ENCODE measurements at regions not wholly inside any gene's neighbourhood (a gene's known extent, or its start where the extent isn't known, plus 50 kb on each side); places are given as distances from the start of the nearest gene placed in this dataset.

DNA sequence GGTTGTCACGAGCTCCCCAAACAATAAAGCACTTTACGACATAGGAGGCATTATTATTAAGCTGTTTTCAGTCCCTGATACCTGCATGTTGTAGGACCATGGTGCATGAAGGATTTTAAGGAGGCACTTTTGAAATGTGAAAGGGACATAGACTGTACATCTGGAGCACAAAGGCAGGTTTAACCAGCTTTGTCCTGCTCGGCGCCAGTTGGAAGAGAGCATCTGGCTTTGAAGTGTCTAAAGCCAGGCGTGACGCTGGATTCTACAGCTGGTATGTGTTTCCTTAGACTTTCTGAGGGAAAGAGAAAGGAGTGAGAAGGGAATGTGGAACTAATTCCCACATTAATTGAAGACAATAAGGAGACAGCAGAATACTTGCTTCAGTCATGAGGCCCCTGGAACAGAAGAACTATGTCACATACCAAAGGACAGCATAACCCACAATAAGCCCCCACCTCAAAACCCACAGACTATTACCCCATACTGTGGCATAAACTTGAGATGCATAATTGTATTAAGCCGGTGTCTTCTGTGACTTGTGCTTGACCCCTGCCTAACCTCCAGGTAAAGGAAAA is 381.0 kb upstream of the MEX3C start:
- Histone ChIP-seq H2BK120ac (ENCODE audit: low read depth, low read length) (no peak overlapping the region), H3K4ac (ENCODE audit: low read length) (no peak overlapping the region), H3K36me3 (replicated peaks in 1 of 2; ENCODE audit: control insufficient read depth in 2 of 2, insufficient read depth in 2 of 2, low read length in 2 of 2) (no peaks in the 10 kb centered on the region), H3K14ac (ENCODE audit: low read length) (no peak overlapping the region), H3K9ac (ENCODE audit: low read depth, low read length, poor library complexity) (no peak overlapping the region), H3K27ac (replicated peaks; ENCODE audit: low read length) (no peak overlapping the region), H3K27me3 (ENCODE audit: control insufficient read depth in 3 of 3, insufficient read depth in 3 of 3, low read depth in 1 of 3, low read length in 3 of 3) (no peaks in the 10 kb centered on the region), H3K4me3 (ENCODE audit: low read length in 2 of 2) (no peak overlapping the region), H4K8ac (ENCODE audit: low read depth, low read length) (no peak overlapping the region), H3K4me2 (ENCODE audit: insufficient read depth, low read length, poor library complexity, severe bottlenecking) (no peak overlapping the region), H3K9me3 (replicated peaks in 1 of 2; ENCODE audit: control insufficient read depth in 2 of 2, insufficient read depth in 1 of 2, low read depth in 1 of 2, low read length in 2 of 2) (peaks cover 0 to 4% of the 10 kb centered on the region in 2 donors), H3K79me1 (ENCODE audit: low read depth, low read length) (no peaks in the 10 kb centered on the region), H2BK12ac (ENCODE audit: low read length) (no peak overlapping the region), H4K91ac (ENCODE audit: low read depth, low read length, poor library complexity) (no peak overlapping the region), H2BK15ac (ENCODE audit: low read length) (no peak overlapping the region), H2AK5ac (ENCODE audit: low read depth, low read length) (no peak overlapping the region), H2BK5ac (ENCODE audit: low read length) (no peak overlapping the region), H3K23ac (ENCODE audit: low read depth, low read length, poor library complexity) (no peak overlapping the region), H3K18ac (ENCODE audit: low read length) (no peak overlapping the region), H2AFZ (ENCODE audit: low read length) (no peak overlapping the region), H3K4me1 (ENCODE audit: control insufficient read depth in 2 of 2, insufficient read depth in 1 of 2, low read depth in 1 of 2, low read length in 2 of 2) (peaks cover 0 to 8% of the 10 kb centered on the region in 2 donors)
- no peak for DNase-seq (ENCODE audit: low spot score)
- no CpG with 5 or more reads among the region's 7 CpGs for WGBS, 2 donors (ENCODE audit: extremely low coverage in 2 of 2, insufficient read length in 2 of 2, insufficient replicate concordance in 1 of 2)

DNA sequence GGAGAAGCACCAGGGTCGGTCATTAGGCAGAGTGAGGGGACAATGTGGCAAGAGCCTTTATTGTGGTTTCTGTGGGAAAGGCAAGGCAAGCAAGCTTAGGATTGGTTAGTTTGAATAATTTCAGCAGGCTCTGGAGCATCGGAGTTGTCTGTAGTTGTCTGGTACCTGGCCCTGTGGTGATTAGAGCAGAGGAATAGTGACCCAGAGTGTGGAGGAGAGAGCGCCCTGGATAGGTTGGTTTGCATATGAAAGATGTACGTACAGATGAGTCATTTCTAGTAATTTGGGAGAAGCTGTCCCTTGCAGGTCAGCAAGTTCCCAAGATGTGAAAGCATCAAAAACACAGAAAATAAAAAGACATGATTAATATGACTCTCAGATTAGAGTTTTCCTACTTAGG is 383.1 kb upstream of the MEX3C start:
- no peaks in the 10 kb centered on the region for H3K79me1 ChIP-seq (ENCODE audit: low read depth, low read length)
- H3K4me2 ChIP-seq (ENCODE audit: insufficient read depth, low read length, poor library complexity, severe bottlenecking): no peak overlapping the region
- no peak overlapping the region for H3K23ac ChIP-seq (ENCODE audit: low read depth, low read length, poor library complexity)
- WGBS, 2 donors (ENCODE audit: extremely low coverage in 2 of 2, insufficient read length in 2 of 2, insufficient replicate concordance in 1 of 2): no CpG with 5 or more reads among the region's 4 CpGs
- no peak for DNase-seq (ENCODE audit: low spot score)
- H2BK12ac ChIP-seq (ENCODE audit: low read length): no peak overlapping the region
- H2BK120ac ChIP-seq (ENCODE audit: low read depth, low read length): no peak overlapping the region
- H3K36me3 ChIP-seq (replicated peaks in 1 of 2; ENCODE audit: control insufficient read depth in 2 of 2, insufficient read depth in 2 of 2, low read length in 2 of 2): no peaks in the 10 kb centered on the region
- no peak overlapping the region for H4K8ac ChIP-seq (ENCODE audit: low read depth, low read length)
- no peak overlapping the region for H2BK5ac ChIP-seq (ENCODE audit: low read length)
- no peak overlapping the region for H3K18ac ChIP-seq (ENCODE audit: low read length)
- H3K4me1 ChIP-seq (ENCODE audit: control insufficient read depth in 2 of 2, insufficient read depth in 1 of 2, low read depth in 1 of 2, low read length in 2 of 2): peaks cover 0 to 8% of the 10 kb centered on the region in 2 donors
- H3K4me3 ChIP-seq (ENCODE audit: low read length in 2 of 2): no peak overlapping the region
- H2AFZ ChIP-seq (ENCODE audit: low read length): no peak overlapping the region
- no peak overlapping the region for H2AK5ac ChIP-seq (ENCODE audit: low read depth, low read length)
- H3K14ac ChIP-seq (ENCODE audit: low read length): no peak overlapping the region
- H3K9me3 ChIP-seq (replicated peaks in 1 of 2; ENCODE audit: control insufficient read depth in 2 of 2, insufficient read depth in 1 of 2, low read depth in 1 of 2, low read length in 2 of 2): peaks cover 0 to 4% of the 10 kb centered on the region in 2 donors
- no peak overlapping the region for H2BK15ac ChIP-seq (ENCODE audit: low read length)
- no peaks in the 10 kb centered on the region for H3K27me3 ChIP-seq (ENCODE audit: control insufficient read depth in 3 of 3, insufficient read depth in 3 of 3, low read depth in 1 of 3, low read length in 3 of 3)
- H3K4ac ChIP-seq (ENCODE audit: low read length): no peak overlapping the region
- no peak overlapping the region for H3K27ac ChIP-seq (replicated peaks; ENCODE audit: low read length)
- no peak overlapping the region for H4K91ac ChIP-seq (ENCODE audit: low read depth, low read length, poor library complexity)
- H3K9ac ChIP-seq (ENCODE audit: low read depth, low read length, poor library complexity): no peak overlapping the region

DNA sequence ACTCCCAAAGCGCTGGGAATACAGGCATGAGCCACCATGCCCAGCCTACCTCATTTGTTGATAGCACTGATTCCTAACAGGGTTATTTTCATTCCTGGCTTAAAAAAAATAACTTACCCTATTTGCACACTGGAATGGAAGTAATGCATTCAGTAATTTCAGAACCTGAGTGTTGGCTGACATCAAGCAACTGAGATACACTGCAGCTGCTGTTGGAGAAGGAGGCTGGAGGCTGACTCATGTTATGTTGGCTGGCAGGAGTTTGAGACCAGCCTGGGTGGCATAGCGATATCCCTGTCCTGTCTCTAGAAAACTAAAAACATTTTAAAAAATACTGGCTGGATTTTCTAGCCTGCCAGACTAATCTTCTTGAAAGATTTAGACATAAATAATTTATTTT is 385.1 kb upstream of the MEX3C start:
- Histone ChIP-seq H3K4ac (ENCODE audit: low read length) (no peak overlapping the region), H3K4me1 (ENCODE audit: control insufficient read depth in 2 of 2, insufficient read depth in 1 of 2, low read depth in 1 of 2, low read length in 2 of 2) (peaks cover 0 to 5% of the 10 kb centered on the region in 2 donors), H3K23ac (ENCODE audit: low read depth, low read length, poor library complexity) (no peak overlapping the region), H3K14ac (ENCODE audit: low read length) (no peak overlapping the region), H3K27ac (replicated peaks; ENCODE audit: low read length) (no peak overlapping the region), H3K36me3 (replicated peaks in 1 of 2; ENCODE audit: control insufficient read depth in 2 of 2, insufficient read depth in 2 of 2, low read length in 2 of 2) (no peaks in the 10 kb centered on the region), H2BK5ac (ENCODE audit: low read length) (no peak overlapping the region), H4K91ac (ENCODE audit: low read depth, low read length, poor library complexity) (no peak overlapping the region), H3K27me3 (ENCODE audit: control insufficient read depth in 3 of 3, insufficient read depth in 3 of 3, low read depth in 1 of 3, low read length in 3 of 3) (no peaks in the 10 kb centered on the region), H3K4me3 (ENCODE audit: low read length in 2 of 2) (no peak overlapping the region), H3K79me1 (ENCODE audit: low read depth, low read length) (no peaks in the 10 kb centered on the region), H4K8ac (ENCODE audit: low read depth, low read length) (no peak overlapping the region), H3K18ac (ENCODE audit: low read length) (no peak overlapping the region), H2BK12ac (ENCODE audit: low read length) (no peak overlapping the region), H3K9me3 (replicated peaks in 1 of 2; ENCODE audit: control insufficient read depth in 2 of 2, insufficient read depth in 1 of 2, low read depth in 1 of 2, low read length in 2 of 2) (peaks cover 0 to 4% of the 10 kb centered on the region in 2 donors), H2AFZ (ENCODE audit: low read length) (no peak overlapping the region), H2BK120ac (ENCODE audit: low read depth, low read length) (no peak overlapping the region), H3K9ac (ENCODE audit: low read depth, low read length, poor library complexity) (no peak overlapping the region), H2BK15ac (ENCODE audit: low read length) (no peak overlapping the region), H2AK5ac (ENCODE audit: low read depth, low read length) (no peak overlapping the region), H3K4me2 (ENCODE audit: insufficient read depth, low read length, poor library complexity, severe bottlenecking) (no peak overlapping the region)
- no peak for DNase-seq (ENCODE audit: low spot score)
- WGBS, 2 donors (ENCODE audit: extremely low coverage in 2 of 2, insufficient read length in 2 of 2, insufficient replicate concordance in 1 of 2): no CpG with 5 or more reads among the region's 2 CpGs

GRCh38 chr18:51588616-51589015 is 391.1 kb upstream of the MEX3C start:
- no peaks in the 10 kb centered on the region for H3K4me1 ChIP-seq (ENCODE audit: control insufficient read depth in 2 of 2, insufficient read depth in 1 of 2, low read depth in 1 of 2, low read length in 2 of 2)
- H3K9ac ChIP-seq (ENCODE audit: low read depth, low read length, poor library complexity): no peak overlapping the region
- no peaks in the 10 kb centered on the region for H3K27me3 ChIP-seq (ENCODE audit: control insufficient read depth in 3 of 3, insufficient read depth in 3 of 3, low read depth in 1 of 3, low read length in 3 of 3)
- no peaks in the 10 kb centered on the region for H3K36me3 ChIP-seq (replicated peaks in 1 of 2; ENCODE audit: control insufficient read depth in 2 of 2, insufficient read depth in 2 of 2, low read length in 2 of 2)
- no peak overlapping the region for H3K18ac ChIP-seq (ENCODE audit: low read length)
- WGBS, 2 donors (ENCODE audit: extremely low coverage in 2 of 2, insufficient read length in 2 of 2, insufficient replicate concordance in 1 of 2): no CpG with 5 or more reads among the region's 3 CpGs
- H3K9me3 ChIP-seq (replicated peaks in 1 of 2; ENCODE audit: control insufficient read depth in 2 of 2, insufficient read depth in 1 of 2, low read depth in 1 of 2, low read length in 2 of 2): no peaks in the 10 kb centered on the region
- H4K8ac ChIP-seq (ENCODE audit: low read depth, low read length): no peak overlapping the region
- no peak overlapping the region for H2AK5ac ChIP-seq (ENCODE audit: low read depth, low read length)
- no peak overlapping the region for H4K91ac ChIP-seq (ENCODE audit: low read depth, low read length, poor library complexity)
- no peak overlapping the region for H3K23ac ChIP-seq (ENCODE audit: low read depth, low read length, poor library complexity)
- H3K4ac ChIP-seq (ENCODE audit: low read length): no peak overlapping the region
- H2BK15ac ChIP-seq (ENCODE audit: low read length): no peak overlapping the region
- H3K14ac ChIP-seq (ENCODE audit: low read length): no peak overlapping the region
- H3K27ac ChIP-seq (replicated peaks; ENCODE audit: low read length): no peak overlapping the region
- no peaks in the 10 kb centered on the region for H3K79me1 ChIP-seq (ENCODE audit: low read depth, low read length)
- no peak overlapping the region for H2BK12ac ChIP-seq (ENCODE audit: low read length)
- H3K4me3 ChIP-seq (ENCODE audit: low read length in 2 of 2): no peak overlapping the region
- DNase-seq (ENCODE audit: low spot score): no peak
- no peak overlapping the region for H2AFZ ChIP-seq (ENCODE audit: low read length)
- H3K4me2 ChIP-seq (ENCODE audit: insufficient read depth, low read length, poor library complexity, severe bottlenecking): no peak overlapping the region
- no peak overlapping the region for H2BK120ac ChIP-seq (ENCODE audit: low read depth, low read length)
- H2BK5ac ChIP-seq (ENCODE audit: low read length): no peak overlapping the region
